ENCODE measurements at regions not wholly inside any gene's neighbourhood (a gene's known extent, or its start where the extent isn't known, plus 50 kb on each side); places are given as distances from the start of the nearest gene placed in this dataset.

DNA sequence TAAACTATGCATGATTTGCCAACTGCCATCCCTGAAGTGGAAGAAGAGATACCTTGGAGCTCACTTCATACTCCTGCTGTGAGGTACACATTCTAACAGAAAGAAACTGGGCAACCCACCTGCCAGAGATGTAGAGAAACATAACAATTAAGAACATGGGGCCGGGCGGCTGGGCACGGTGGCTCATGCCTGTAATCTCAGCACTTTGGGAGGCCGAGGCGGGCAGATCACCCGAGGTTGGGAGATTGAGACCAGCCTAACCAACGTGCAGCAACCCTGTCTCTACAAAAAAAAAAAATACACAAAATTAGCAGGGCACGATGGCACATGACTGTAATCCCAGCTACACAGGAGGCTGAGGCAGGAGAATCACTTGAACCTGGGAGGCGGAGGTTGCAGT, 402.6 kb upstream of the ANKRD30A start:
- no peak for DNase-seq
- intact Hi-C loops (cut with DNase I, micrococcal nuclease) = no loop called here
- no peak for ATAC-seq

DNA sequence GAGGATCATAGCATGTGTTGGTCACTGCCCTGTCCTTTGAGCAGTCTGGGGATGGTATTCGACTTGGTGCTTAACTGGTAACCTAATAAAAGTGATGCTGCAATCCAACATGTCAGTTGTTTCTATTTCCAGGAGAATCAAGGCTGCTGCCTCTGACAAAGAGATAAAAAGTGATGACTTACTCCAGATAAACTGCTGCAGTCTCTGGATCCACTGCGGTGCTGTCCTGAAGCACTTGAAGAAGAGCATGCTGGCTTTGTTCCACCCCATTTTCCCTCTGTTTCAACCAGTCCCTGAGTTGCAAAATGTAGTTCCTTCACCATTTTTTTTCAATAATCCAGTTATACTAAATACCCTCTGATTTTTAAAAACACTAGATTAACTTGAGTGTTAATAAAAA, 403.5 kb upstream of the ANKRD30A start:
- intact Hi-C loops (cut with DNase I, micrococcal nuclease) = no loop called here
- no peak for ATAC-seq
- DNase-seq = no peak

DNA sequence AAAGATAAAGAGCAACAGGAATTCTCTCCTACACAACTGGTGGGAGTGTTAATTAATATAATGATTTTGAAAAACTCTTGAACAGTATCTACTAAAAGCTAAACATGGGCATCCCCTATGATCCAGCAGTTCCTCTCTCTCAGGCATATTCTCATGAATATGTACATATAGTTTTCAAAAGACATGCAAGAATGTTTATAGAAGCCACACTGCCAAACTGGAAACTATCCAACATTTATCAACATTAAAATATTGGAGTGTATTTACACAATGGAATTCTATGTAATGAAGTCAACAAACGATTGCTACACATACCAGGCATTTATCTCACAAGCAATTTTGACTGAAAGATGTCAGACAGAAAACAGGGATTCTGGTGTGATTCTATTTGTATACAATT, 404.5 kb upstream of the ANKRD30A start:
- ATAC-seq (no peak), DNase-seq (no peak)
- intact Hi-C loops (cut with DNase I, micrococcal nuclease) = no loop called here

DNA sequence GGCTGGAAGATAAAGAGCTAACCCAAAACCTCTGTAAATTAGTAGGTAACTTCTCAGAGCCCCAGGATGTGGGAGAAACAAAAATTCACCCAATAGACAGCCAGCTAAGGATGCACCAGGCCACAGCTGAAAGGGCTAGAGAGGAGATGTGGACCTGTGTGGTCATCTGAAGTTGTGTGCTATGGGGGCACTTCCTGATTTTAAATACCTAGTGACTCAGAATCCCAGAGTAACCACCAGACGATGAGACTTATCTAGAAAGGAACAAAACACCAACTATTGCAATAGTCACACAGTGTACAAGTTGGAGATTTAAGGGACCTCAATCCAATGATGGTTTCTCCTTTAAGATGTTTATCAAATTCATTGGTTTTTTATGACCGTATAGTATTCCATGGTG, 408.3 kb upstream of the ANKRD30A start:
- no peak for ATAC-seq
- intact Hi-C loops (cut with DNase I, micrococcal nuclease) = no loop called here
- DNase-seq = no peak

DNA sequence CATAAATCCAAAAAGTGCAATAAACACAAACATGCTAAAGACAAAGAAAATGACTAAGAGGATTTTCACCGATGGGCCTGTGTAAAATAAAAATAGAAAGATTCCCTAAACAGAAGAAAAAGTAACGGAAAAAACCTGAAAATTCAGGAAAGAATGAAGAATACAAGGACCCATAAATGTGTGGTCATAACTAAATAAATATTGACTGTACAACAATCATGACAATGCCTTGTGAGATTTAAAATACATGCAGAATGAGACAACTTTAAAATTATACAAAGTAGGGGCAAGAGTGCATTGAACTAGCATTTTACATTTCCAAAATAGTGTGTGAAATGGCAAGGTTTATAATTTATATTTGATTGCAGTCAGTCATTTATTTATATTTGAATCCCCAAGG, 409.1 kb upstream of the ANKRD30A start:
- intact Hi-C loops (cut with DNase I, micrococcal nuclease) = no loop called here
- DNase-seq (no peak), ATAC-seq (no peak)

DNA sequence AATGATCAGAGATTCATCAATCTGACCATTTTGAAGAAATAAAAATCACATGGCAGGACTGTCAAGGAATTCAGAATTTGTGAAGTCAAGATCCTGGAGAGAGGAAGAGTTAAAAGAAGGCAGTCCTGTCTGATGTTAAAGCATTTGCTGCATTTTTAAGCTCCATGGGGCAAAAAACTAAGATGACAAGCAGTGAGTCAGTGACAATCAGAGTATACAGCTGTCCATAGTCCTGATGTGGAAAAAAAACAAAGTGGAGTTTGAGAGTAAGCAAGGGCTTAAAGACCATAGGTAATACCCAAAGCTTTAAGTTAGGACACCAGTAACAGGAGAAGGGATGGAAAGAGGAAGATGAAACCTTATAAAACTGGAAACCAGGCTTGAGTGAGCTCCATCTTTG, 412.7 kb upstream of the ANKRD30A start:
- intact Hi-C loops (cut with DNase I, micrococcal nuclease) = no loop called here
- DNase-seq (no peak), ATAC-seq (no peak)

DNA sequence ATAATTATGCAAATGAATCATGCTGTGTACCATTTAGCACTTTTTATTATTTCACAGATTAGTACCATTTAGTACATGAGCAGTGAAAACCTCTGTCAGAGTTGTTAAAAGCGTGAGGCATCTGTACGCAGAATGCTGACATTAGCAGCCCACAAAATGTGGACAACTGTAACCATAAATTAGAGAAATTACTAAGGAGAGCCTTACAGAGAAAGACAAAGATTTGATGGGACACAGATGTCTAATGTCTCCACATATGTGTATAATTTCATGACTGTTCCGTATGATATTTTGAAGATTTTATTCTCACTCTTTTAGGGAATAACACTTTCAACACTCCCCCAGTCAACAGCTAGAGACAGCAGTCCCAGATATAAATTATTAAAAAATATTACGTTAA, 414.0 kb upstream of the ANKRD30A start:
- DNase-seq = no peak
- ATAC-seq = no peak
- intact Hi-C loops (cut with DNase I, micrococcal nuclease) = no loop called here

DNA sequence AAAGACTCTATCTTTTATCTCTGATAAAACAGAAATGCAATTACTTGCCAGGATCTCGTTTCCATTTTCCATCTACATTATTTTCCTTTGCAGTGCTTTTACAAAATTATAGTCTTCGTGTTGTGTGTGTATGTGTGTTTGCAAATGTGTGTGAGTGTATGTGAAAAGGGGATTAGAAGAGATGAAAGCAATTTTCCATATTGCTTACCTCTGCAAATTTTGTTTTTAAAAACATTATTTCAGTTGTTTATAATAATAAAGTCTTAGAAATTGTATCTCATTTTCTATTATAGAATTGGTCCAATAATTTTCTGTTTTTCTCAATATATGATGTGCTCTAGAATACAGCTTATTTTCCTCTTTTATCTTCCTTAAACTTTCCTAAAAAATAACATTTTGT, 421.3 kb upstream of the ANKRD30A start:
- DNase-seq (no peak), ATAC-seq (no peak)
- intact Hi-C loops (cut with DNase I, micrococcal nuclease) = no loop called here

DNA sequence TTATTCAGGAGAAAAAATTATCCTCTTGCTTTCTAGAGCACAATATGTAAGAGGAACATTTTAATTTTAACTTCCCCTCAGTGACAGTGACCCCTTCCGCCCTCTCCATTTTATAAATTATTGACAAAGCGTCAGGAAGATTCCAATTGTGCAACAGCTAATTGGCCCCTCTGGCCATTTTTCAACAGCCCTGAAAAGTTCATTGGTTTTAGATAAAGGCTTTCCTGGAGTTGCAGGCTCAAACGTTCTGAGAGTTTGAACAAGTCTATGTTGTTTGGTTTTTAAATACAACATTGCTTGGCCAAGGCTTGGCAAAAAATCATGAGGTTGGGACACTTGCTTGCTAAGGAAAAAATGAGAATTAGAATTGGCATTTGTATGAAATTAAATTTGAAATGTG, 422.2 kb upstream of the ANKRD30A start:
- ATAC-seq (no peak), DNase-seq (no peak)
- intact Hi-C loops (cut with DNase I, micrococcal nuclease) = no loop called here

DNA sequence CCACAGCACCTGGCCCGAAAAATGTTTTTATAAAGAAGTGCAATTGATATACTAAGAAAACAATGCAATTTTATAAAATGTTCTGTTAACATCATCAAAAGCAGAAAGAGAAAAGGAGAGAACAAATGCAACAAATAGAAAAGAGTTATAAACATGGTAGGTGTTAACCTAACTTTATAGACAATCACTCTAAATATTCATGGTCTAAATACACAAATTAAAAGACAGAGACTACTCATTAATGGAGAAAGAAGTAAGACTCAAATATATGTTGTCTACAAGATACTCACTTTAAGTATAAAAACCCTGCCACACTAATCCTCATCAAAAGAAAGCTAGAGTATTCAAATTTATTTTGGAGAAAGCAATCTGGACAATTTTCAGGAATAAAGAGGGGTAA, 425.3 kb upstream of the ANKRD30A start:
- intact Hi-C loops (cut with DNase I, micrococcal nuclease) = no loop called here
- ATAC-seq (no peak), DNase-seq (no peak)

DNA sequence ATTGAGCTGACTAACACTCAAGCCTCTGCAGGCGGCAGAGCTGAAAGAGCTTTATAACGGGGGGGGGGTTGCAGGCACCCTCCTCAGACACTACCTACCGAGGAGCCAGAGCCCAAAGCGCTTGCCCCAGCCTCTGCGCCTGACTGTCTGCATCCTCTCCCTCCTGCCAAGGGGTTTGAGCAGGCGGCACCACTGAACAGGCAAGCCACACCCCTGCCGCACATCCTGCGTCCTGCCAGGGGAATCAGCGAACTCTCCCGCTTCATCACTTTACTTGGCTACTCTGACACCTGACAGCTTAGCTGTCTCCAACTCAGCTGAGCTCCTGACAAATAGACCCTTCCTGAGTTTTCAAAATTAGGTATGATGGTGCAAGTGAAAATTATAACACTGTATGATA, 432.6 kb upstream of the ANKRD30A start:
- ATAC-seq (no peak), DNase-seq (no peak)
- intact Hi-C loops (cut with DNase I, micrococcal nuclease) = no loop called here

DNA sequence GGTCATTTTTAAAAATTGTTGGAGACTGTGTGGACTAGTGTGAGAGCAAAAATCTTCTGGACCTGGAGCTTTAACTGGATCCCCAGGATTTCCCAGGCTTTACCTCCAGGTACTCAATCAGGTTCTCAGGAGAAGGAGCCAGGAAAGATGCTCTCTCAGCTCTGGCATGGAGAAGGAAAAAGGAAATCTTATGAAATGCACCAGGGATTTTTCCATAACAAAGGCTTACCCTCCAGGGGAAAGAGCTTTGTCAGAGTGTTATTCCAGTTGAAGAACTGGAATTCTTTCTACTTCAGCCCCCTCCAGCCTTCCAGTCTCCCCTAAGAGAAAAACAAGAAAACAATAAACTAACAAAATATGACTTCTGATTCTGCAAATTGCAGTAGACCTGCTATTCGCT, 436.7 kb upstream of the ANKRD30A start:
- intact Hi-C loops (cut with DNase I, micrococcal nuclease) = no loop called here
- ATAC-seq = no peak
- no peak for DNase-seq

DNA sequence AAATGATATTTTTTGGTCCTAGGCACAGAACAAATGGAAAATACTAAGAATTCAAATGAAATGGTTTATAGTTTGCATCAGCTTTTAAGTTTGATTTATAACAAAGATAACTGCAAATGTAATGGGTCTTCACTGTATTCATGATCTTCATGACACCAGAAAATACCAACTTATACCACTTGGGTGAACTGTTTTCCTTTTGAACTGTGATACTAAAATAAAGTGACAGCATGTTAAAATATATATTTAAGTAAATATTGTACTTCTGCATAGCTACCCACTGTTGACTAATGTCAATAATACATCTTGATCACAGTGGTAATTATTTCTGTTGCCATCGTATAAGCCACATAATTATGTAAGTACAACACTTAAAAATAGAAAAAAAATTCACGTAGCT, 442.0 kb upstream of the ANKRD30A start:
- intact Hi-C loops (cut with DNase I, micrococcal nuclease) = no loop called here
- DNase-seq = no peak
- ATAC-seq = no peak

DNA sequence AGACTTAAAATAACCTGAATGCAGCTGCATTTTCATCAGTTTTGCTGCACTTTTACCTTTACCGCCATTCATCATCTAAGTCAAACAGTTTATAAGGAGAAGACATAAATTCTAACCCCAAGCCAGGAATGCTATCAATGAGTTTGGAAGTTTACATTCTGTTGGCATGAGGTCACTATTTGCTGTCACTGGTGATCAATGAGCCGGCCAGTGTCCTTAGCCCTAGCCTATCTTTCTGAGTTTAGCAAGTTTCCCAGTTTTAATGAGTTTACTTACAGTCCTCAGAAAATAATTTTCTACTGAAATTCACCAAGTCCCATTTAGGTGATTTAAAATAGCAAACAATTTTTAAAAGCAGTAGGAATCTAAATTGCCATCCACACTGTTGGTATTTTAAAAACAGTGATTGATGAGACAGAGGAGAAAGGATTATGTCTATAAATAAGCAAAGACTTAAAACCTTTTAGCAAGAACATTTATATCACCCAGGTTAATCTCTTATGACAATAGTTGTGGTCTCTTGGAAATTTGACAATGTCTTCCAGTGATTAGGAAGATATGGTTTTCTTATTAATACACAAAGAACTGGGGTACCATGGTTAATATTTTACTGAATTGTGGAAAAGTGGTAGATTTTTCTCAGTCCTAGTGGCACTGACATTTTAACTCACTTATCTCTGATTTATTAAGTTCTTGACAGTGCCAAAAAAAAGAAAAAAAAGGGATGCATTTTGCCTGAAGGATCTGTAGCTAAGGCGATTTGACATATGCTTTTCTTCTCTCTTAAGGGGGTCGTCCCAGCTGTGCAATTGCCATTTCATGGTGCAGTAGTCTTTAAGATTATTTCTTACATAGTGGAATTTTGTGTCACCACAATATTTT, 443.4 kb upstream of the ANKRD30A start:
- intact Hi-C loops (cut with DNase I, micrococcal nuclease) = no loop called here
- no peak for ATAC-seq
- no peak for DNase-seq

DNA sequence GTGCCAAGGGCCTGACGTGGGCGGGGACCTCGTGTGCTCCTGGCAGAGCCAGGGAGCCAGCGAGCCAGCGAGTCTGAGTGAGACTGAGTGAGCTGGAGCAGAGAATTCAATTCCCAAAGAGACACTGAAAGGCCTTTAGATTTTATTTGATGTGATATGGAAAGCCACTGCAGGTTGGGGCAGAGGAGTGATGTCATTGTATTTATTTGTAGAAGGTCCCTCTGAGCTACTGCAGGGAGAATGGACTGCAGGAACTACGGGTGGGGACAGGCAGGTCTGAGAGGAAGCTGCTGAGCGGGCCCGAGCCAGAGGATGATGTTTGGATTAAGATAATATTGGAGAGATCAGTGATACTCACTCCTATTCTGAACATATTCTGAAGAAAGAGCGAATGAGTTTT, 445.8 kb upstream of the ANKRD30A start:
- ATAC-seq = no peak
- intact Hi-C loops (cut with DNase I, micrococcal nuclease) = no loop called here
- DNase-seq = no peak

DNA sequence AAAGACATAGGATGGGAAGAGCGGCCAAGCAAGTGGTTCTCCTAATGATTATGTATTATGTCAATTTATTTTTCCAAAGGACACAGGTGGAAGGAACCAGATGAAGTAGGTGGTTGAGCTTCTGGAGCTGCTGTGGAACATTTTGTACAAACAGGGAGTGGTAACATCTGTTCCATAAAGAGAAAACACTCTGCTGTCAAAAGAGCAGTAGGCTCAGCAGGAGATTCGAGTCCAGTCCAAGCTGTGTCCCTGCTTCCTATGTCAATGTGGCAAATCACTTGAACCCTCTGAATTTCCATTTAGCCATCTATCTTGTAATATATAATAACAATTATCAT, 448.0 kb upstream of the ANKRD30A start:
- ATAC-seq (no peak), DNase-seq (no peak)
- intact Hi-C loops (cut with DNase I, micrococcal nuclease) = no loop called here

DNA sequence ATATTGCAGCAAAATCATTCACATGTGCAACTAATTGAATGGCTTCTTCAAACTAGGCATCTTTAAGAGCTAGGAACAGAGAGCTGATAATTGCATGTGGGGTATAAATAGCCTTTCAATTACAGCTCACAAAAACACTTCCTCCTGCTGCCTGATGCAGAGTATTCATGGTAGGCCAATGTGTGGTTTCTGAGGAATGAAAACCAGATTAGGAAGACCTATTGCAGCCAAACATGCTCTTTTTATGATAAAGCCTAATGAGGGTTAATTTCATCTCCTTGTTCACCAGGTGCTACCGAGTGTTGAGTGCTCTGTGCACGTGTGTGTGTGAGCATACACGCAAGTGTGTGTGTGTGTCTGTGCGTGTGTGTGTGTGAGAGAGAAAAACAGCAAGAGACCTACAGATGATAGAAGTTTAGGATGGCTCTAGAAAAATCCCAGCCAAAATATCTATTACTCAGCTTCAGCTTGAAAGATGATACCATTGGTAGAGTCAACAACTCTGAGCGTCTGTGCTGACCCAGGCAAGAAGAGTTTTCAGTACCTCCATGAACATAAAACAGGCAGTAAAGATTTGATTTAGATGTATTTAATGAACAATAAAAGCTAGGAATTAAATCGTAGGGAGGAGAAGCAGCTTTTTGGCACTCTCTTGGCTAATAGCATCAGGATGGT, 448.5 kb upstream of the ANKRD30A start:
- DNase-seq (no peak), ATAC-seq (no peak)
- intact Hi-C loops (cut with DNase I, micrococcal nuclease) = no loop called here

DNA sequence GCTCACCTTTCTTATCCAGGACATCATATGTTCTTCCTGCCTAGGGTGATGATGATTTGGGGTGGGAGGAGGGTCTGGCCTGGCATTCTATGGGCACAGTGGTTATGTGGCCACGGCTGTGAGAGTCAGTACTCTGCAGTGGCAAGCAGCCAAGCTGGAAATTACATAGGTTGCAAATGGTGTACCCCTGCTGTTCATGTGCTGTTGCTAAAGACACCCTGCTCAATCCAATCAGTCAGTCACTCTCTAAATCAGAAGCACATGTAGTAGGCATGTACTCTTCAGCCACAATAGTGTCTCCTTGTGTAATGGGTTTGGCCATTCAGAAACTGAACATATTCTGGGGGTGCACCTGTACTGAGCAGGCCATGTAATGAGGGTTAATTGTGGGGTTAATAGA, 449.1 kb upstream of the ANKRD30A start:
- intact Hi-C loops (cut with DNase I, micrococcal nuclease) = no loop called here
- ATAC-seq (no peak), DNase-seq (no peak)

DNA sequence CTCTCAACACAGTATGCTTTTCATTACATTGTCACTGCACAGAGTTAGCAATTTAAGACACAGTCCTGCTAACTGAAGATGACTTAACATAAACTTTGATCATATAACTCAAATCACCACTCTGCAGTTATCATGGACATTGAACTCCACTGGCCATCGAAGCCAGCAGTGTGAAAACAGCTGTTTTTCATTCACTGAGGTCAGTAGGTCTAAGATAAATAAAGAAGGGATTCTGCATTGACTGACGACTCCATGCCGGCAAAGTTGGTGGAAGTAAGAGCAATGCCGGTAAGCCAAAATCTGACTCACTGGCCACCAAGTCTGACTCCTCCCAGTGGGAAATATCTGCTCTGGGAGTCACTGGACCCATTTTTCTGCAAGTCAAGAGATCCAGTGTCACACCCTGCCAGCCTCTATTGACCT, 449.9 kb upstream of the ANKRD30A start:
- DNase-seq (no peak), ATAC-seq (no peak)
- intact Hi-C loops (cut with DNase I, micrococcal nuclease) = no loop called here

DNA sequence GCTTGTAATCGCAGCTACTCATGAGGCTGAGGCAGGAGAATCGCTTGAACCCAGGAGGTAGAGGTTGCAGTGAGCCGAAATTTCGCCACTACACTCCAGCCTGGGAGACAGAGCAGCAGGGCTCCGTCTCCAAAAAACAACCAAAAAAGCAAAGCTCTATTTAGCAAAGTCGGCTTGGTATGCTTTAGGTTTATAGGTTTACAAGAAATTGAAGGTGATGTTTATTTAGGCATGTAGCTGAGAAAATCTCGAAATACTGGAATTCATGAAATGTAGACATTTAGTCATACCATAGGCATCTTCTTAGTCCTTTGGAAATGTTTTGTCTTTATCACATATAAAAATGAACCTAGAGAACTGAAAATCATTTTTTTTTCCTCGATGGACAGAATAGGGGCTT, 453.8 kb upstream of the ANKRD30A start:
- no peak for ATAC-seq
- intact Hi-C loops (cut with DNase I, micrococcal nuclease) = no loop called here
- no peak for DNase-seq
